Fibroblast of mammary gland (primary cell): ENCODE measurements at regions not wholly inside any gene's neighbourhood (a gene's known extent, or its start where the extent isn't known, plus 50 kb on each side); places are given as distances from the start of the nearest gene placed in this dataset.
"Not testable (repeated sequence)": the region's sequence is repeated elsewhere in the genome, so short reads cannot be mapped to it uniquely, and the experiment has no call there.

Source experiments
- DNase-seq: peaks from one replicate; pipeline ENCODE4 v3.0.0-alpha.2; 2010; ENCODE audit warnings: low read depth
- H3K4me3 ChIP-seq: 2 replicates; pipeline ENCODE4 v1.5.1; 2011; ENCODE audit warnings: low read depth, mild to moderate bottlenecking, low read length, moderate library complexity; ENCODE audit not compliant: control insufficient read depth
- CTCF ChIP-seq: conservative IDR thresholded peaks from 2 replicates; pipeline ENCODE4 v1.5.1; 2011; ENCODE audit warnings: low read depth, low read length, inconsistent platforms; ENCODE audit not compliant: control insufficient read depth, insufficient read depth

- no peak for TF ChIP-seq CTCF
- no peak for DNase-seq
- H3K4me3 ChIP-seq, result no peak overlapping the region
Measured at GRCh38 chr10:57096044-57096443, 735.0 kb upstream of the ZWINT start.

- no peak for TF ChIP-seq CTCF
- H3K4me3 ChIP-seq, result no peak overlapping the region
- DNase-seq, result no peak
Measured at GRCh38 chr10:57094965-57095364, 733.9 kb upstream of the ZWINT start.

- H3K4me3 ChIP-seq, result no peak overlapping the region
- no peak for DNase-seq
- no peak for TF ChIP-seq CTCF
Measured at GRCh38 chr10:57094083-57094482, 733.0 kb upstream of the ZWINT start.

- no peak for TF ChIP-seq CTCF
- DNase-seq, result no peak
- H3K4me3 ChIP-seq, result no peak overlapping the region
Measured at GRCh38 chr10:57053530-57053929, 692.5 kb upstream of the ZWINT start.

GRCh38 chr10:57049096-57049495 is 688.0 kb upstream of the ZWINT start:
- no peak for TF ChIP-seq CTCF
- H3K4me3 ChIP-seq, result no peak overlapping the region

GRCh38 chr10:57038531-57038930 is 677.5 kb upstream of the ZWINT start:
- H3K4me3 ChIP-seq, result no peak overlapping the region
- TF ChIP-seq CTCF, result no peak
- no peak for DNase-seq

More at GRCh38 chr10:57049096-57049495, 688.0 kb upstream of the ZWINT start:
- no peak for DNase-seq

- no peak overlapping the region for H3K4me3 ChIP-seq
- no peak for TF ChIP-seq CTCF
- no peak for DNase-seq
Measured at GRCh38 chr10:57035310-57035709, 674.3 kb upstream of the ZWINT start.

GRCh38 chr10:57032301-57032700 is 671.2 kb upstream of the ZWINT start:
- DNase-seq, H3K4me3 ChIP-seq: not testable (repeated sequence)
